HG03139 (cell line): ENCODE measurements at regions not wholly inside any gene's neighbourhood (a gene's known extent, or its start where the extent isn't known, plus 50 kb on each side); places are given as distances from the start of the nearest gene placed in this dataset.

ENCODE experiments used
- ATAC-seq: cut with Tn5 transposase; IDR thresholded peaks from one replicate; pipeline ENCODE4 v1.9.1; 2021; ENCODE audit not compliant: unreplicated experiment

GRCh38 chr3:105197863-105198262, 168.8 kb upstream of the ALCAM start:
- no peak for ATAC-seq

GRCh38 chr3:105199217-105199616, 167.5 kb upstream of the ALCAM start:
- no peak for ATAC-seq

- ATAC-seq: no peak
Observed at GRCh38 chr3:105210141-105210540, 156.6 kb upstream of the ALCAM start.

DNA sequence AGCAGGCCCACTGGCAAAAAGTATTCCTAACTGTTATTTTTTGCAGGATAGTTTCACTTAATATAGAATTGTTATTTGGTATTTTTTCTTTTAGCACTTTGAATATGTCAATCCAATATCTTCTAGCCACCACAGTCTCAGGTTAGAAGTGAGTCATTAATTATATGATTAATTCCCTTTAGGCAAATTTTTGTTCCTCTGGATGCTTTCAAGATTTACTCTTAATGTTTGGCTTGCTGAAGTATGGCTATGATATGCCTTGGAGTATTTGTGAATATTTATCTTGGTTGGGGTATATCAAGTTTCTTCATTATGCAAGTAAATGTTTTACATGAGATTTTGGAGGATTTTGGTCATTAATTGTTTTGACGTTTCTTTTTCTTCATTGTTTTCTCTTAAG, 152.1 kb upstream of the ALCAM start:
- no peak for ATAC-seq

- ATAC-seq: no peak
Observed at GRCh38 chr3:105222568-105223093, 144.1 kb upstream of the ALCAM start.

DNA sequence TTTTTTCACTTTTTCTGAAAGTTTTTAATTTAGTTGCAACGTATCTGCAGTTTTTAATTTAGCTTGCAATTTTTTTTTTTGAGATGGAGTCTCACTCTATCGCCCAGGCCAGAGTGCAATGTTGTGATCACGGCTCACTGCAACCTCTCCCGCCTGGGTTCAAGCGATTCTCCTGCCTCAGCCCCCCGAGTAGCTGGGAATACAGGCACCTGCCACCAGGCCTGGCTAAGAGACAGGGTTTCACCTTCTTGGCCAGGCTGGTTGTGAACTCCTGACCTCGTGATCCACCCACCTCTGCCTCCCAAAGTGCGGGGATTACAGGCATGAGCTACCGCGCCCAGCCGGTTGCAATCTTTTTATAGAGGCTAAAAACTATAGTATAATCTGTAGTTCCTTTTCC, 142.9 kb upstream of the ALCAM start:
- no peak for ATAC-seq

GRCh38 chr3:105228696-105229095, 138.0 kb upstream of the ALCAM start:
- ATAC-seq: no peak

GRCh38 chr3:105232553-105232952, 134.2 kb upstream of the ALCAM start:
- no peak for ATAC-seq

GRCh38 chr3:105233010-105233409, 133.7 kb upstream of the ALCAM start:
- ATAC-seq: no peak

DNA sequence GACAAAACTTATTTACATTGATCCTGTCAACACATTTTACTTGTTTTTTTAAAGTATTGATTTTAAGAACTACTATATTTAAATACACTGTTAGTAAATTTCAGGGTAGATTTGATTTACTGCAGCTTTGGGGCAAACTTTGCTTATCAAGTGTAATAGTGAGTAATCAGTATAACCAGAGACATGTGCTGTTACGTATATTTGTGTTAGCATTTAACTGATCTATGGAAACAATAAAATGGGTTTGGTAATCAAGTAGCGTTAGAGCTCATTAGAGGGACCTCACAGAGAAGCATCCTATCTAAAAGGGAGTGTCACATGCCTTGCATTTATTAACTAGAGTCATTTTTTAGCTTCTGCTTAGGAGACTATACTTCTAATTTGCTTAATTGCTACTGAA, 131.5 kb upstream of the ALCAM start:
- no peak for ATAC-seq

DNA sequence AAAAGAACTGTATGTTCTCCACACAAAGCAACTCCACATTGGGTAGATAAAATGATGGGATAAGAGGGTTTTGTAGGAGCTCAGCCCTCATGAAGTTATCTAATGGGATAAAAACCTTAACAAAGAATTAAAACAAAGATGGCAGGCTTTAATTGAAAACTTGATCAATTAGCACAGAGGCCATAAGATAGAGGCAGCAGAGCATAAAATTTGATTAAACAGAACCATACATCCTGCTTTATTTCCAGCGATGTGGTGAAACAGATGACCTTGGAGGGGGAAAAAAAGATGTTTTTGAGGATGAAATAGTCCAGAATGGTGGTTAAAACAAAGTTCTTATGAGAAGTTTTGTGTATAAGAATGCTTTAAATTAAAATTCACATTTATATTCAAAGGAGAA, 130.9 kb upstream of the ALCAM start:
- no peak for ATAC-seq

DNA sequence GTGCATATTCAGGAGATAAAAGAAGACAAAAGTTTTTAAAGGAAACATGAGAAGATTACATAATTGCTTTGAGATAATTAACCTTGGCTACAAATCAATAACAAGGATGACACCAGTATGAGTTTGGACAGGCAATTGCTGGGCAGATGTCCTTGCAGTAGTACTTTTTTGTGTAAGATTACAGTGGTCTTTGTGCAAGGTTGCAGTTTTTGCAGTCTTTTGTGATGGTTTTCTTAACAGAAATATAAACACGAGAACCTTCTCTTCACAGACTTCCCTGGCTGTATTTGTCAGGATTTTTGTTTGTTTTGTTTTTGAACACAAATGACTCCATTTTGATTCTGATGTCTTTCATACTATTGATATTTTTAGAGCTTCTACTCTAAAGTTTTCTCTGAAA, 128.3 kb upstream of the ALCAM start:
- no peak for ATAC-seq

DNA sequence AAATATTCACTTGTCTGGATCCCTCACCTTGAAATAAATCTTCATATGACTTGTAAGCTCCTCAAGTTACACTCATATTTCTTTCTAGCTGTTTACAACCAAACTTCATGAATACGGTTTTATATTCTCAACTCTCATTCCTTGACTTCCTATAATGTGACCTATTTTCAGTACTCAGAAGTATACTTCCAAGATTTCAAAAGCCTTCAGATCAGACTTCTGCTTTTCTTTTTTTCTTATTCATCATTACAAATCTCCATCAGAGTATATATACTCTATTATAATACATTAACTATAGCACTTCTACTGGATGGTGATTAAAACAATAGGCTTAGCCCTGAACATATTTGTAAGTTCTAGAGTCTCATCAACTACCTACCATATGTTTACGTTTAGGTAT, 123.6 kb upstream of the ALCAM start:
- ATAC-seq: no peak

DNA sequence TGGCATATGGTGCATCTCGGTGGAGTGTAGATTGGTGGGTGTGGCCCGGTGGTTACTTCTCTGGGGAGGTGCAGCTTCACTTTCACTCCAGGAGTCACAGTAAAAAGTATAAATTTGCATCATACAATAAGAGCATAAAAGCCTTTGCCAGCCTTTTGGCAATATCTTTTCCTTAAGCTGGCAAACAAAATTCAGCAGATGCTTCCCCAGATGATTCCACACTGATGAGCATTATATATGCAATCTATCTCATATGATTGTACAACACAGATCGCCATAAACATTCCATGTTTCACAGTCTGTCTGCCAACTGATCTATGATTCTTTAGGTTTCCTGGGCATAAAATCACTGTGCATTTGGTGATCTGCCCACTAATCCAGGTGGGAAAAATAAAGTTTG, 120.2 kb upstream of the ALCAM start:
- no peak for ATAC-seq

DNA sequence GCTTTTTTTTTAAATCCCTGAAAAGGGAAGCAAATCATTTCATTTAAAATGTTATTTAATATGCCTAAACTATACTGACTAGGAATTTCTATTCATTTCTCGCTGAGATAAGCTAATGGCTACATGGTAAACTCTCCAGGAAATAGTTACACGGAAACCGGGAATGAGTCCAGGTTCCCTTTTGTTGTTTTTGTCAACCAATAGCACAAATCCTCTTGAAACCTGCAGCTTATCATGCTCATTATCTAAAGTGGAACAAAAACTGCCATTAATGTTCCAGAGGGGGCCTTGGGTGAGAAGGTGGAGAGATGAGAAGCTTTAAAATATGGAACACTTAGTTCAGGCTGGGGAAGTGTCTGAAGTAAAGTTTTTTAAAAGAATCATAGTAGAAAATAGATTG, 113.5 kb upstream of the ALCAM start:
- no peak for ATAC-seq

DNA sequence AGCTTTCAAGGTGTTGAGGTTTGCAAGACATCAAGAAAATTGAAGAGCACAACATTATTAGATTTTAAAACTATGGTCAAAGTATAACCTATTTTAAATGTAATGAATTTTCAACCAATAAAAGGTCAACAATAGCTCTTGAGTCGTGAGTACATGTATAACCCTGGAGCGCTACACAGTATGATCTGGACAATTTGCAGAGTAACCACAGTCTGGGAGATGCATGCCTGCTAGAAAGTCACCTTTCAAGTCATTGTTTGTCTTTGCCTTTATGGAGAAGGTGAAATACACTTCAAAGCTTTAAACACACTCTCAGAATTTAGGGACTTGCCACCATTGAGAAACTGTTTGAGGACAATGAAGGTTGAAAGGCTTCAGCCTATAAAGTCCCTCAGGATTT, 112.6 kb upstream of the ALCAM start:
- ATAC-seq: no peak

- no peak for ATAC-seq
Observed at GRCh38 chr3:105255350-105255749, 111.4 kb upstream of the ALCAM start.

DNA sequence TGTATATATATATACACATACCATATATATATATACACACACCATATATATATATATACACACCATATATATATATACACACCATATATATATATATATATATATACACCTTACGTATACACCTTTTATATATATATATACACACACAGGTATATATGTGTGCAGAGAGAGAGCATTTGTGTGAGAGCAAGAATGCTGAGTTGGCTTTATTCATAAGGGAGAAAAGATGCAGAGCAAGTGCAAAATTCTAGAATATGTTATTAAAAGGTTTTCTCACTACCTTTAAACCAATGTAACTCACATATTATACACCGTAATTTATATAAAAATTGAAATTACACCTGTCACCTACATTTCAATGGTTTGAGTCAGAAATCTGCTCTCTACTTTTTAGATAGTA, 107.2 kb upstream of the ALCAM start:
- no peak for ATAC-seq

DNA sequence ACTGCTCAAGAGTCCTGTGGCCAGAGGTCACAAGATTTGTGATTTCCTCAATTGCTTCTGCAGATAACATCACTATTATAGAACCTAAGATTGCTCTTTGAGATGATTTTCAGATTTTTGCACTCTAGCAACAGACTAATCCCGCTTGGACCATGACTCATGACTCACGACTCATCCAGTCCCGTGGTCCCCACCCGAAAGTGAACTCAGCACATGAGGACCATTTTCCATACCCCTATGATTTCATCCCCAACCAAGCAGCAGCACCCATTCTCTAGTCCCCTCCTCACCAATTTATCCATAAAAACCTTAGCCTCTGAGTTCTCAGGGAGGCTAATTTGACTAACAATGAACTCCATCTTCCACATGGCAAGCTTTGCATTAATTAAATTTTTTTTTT, 106.3 kb upstream of the ALCAM start:
- no peak for ATAC-seq

DNA sequence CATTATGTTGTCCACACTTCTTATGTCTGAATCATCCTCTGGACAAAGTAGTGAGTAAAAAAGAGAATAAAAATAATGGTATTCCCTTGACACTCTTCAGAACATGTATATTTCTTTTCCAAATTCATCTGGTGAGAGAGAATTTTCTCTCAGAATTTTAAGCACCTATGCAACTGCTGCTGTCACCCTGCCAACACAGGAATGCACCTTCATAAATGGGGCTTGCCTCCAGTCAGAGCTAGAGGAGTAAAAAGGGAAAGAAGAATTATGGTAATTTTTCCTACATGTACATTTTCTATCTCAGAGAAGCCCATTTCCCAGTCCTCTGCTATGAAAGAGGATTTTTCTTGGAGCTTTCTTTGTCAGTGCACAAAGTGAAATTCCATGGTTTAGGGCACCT, 92.2 kb upstream of the ALCAM start:
- no peak for ATAC-seq

DNA sequence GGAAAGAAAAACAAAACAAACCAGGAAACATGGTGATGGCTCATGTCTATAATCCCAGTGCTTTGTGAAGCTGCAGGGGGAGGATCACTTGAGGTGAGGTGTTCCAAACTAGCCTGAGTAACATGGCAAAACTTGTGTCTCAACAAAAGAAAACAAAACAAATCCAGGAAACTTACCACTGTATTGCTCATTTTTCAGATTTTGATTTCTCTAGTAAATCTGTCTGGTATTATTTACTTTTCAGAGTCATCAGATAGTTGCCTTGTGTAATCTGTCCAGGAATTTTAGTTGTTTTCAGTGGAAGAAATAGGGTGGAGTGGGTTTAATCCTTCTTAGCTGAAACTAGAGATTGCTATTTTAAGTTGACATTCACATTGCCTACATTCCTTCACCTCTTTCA, 91.8 kb upstream of the ALCAM start:
- no peak for ATAC-seq

DNA sequence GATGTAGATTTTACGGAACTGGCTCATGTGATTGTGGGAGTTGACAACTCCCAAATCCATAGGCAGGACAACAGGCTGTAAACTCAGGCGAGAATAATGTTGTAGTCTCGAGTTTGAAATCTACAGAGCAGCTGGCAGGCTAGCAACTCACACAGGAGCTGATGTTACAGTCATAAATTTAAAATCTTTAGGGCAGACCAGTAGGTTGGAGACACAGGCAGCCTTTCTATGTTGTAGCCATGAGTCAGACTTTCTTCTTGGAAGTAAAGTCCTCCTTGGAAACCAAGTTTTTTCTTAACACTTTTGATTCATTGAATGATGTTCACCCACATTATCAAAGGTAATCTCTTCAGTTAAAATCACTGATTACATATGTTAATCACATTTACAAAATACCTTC, 89.1 kb upstream of the ALCAM start:
- ATAC-seq: no peak

GRCh38 chr3:105278688-105279087, 88.0 kb upstream of the ALCAM start:
- no peak for ATAC-seq

- ATAC-seq: no peak
Observed at GRCh38 chr3:105281989-105282388, 84.7 kb upstream of the ALCAM start.
